ENCODE measurements at regions not wholly inside any gene's neighbourhood (a gene's known extent, or its start where the extent isn't known, plus 50 kb on each side); places are given as distances from the start of the nearest gene placed in this dataset.

DNA sequence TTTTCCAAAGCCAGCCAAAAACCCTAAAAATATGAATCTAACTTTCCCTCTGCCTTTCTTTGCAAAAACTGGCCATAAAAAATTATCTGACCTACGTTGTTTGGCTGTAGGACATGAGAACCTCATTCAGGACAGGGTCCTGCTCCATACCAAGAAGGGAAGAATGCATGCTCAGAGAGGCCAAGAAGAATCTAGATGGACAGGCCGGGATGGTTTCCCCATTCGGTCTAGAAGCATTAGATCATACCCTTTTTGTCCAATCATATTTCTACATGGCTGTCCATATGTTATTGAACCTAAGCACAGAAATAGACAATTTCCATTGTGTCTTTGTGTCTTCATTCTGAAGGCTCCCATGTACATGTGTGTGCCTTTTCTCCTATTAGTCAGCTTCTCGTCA, 2120.4 kb upstream of the PIK3C3 start:
- Mint-ChIP-seq H3K4me3 (no peak overlapping the region), H3K27ac (no peak overlapping the region), H3K9me3 (no peaks in the 10 kb centered on the region), H3K36me3 (ENCODE audit: low read depth) (no peaks in the 10 kb centered on the region), H3K4me1 (no peaks in the 10 kb centered on the region), H3K27me3 (ENCODE audit: insufficient read depth, low read depth, poor library complexity) (peaks cover 1% of the 10 kb centered on the region)
- no peak overlapping the region for H3K4me2 ChIP-seq
- DNase-seq (ENCODE audit: low spot score) (no peak), ATAC-seq (no peak)
- H3F3A ChIP-seq (replicated peaks; ENCODE audit: low read depth), result no peaks in the 10 kb centered on the region
- TF ChIP-seq ZNF462 (CRISPR knock-in tag; IDR thresholded peaks at IDR 0.05), result no peak
- TF ChIP-seq EZH2phosphoT487 (IDR thresholded peaks at IDR 0.05; ENCODE audit: unreplicated experiment), result no peak
- TF ChIP-seq, protein P1, sequence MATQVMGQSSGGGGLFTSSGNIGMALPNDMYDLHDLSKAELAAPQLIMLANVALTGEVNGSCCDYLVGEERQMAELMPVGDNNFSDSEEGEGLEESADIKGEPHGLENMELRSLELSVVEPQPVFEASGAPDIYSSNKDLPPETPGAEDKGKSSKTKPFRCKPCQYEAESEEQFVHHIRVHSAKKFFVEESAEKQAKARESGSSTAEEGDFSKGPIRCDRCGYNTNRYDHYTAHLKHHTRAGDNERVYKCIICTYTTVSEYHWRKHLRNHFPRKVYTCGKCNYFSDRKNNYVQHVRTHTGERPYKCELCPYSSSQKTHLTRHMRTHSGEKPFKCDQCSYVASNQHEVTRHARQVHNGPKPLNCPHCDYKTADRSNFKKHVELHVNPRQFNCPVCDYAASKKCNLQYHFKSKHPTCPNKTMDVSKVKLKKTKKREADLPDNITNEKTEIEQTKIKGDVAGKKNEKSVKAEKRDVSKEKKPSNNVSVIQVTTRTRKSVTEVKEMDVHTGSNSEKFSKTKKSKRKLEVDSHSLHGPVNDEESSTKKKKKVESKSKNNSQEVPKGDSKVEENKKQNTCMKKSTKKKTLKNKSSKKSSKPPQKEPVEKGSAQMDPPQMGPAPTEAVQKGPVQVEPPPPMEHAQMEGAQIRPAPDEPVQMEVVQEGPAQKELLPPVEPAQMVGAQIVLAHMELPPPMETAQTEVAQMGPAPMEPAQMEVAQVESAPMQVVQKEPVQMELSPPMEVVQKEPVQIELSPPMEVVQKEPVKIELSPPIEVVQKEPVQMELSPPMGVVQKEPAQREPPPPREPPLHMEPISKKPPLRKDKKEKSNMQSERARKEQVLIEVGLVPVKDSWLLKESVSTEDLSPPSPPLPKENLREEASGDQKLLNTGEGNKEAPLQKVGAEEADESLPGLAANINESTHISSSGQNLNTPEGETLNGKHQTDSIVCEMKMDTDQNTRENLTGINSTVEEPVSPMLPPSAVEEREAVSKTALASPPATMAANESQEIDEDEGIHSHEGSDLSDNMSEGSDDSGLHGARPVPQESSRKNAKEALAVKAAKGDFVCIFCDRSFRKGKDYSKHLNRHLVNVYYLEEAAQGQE (IDR thresholded peaks at IDR 0.05; ENCODE audit: unreplicated experiment), result no peak
- no peak for TF ChIP-seq EZH2 (IDR thresholded peaks at IDR 0.05; ENCODE audit: low read depth, unreplicated experiment)
- TF ChIP-seq CREB1 (CRISPR knock-in tag; IDR thresholded peaks at IDR 0.05; ENCODE audit: low read depth), result no peak
- TF ChIP-seq, protein P2, sequence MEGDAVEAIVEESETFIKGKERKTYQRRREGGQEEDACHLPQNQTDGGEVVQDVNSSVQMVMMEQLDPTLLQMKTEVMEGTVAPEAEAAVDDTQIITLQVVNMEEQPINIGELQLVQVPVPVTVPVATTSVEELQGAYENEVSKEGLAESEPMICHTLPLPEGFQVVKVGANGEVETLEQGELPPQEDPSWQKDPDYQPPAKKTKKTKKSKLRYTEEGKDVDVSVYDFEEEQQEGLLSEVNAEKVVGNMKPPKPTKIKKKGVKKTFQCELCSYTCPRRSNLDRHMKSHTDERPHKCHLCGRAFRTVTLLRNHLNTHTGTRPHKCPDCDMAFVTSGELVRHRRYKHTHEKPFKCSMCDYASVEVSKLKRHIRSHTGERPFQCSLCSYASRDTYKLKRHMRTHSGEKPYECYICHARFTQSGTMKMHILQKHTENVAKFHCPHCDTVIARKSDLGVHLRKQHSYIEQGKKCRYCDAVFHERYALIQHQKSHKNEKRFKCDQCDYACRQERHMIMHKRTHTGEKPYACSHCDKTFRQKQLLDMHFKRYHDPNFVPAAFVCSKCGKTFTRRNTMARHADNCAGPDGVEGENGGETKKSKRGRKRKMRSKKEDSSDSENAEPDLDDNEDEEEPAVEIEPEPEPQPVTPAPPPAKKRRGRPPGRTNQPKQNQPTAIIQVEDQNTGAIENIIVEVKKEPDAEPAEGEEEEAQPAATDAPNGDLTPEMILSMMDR (conservative IDR thresholded peaks at IDR 0.05; ENCODE audit: low read depth in 2 of 2), result no peak
- TF ChIP-seq STAT1 (IDR thresholded peaks at IDR 0.05; ENCODE audit: unreplicated experiment), result no peak
- TF ChIP-seq ZNF114 (CRISPR knock-in tag; IDR thresholded peaks at IDR 0.05), result no peak
- TF ChIP-seq, protein P3, sequence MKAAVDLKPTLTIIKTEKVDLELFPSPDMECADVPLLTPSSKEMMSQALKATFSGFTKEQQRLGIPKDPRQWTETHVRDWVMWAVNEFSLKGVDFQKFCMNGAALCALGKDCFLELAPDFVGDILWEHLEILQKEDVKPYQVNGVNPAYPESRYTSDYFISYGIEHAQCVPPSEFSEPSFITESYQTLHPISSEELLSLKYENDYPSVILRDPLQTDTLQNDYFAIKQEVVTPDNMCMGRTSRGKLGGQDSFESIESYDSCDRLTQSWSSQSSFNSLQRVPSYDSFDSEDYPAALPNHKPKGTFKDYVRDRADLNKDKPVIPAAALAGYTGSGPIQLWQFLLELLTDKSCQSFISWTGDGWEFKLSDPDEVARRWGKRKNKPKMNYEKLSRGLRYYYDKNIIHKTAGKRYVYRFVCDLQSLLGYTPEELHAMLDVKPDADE (IDR thresholded peaks at IDR 0.05), result no peak
- TF ChIP-seq ZNF331 (CRISPR knock-in tag; IDR thresholded peaks at IDR 0.05; ENCODE audit: low read depth), result no peak
- no peak for TF ChIP-seq JUNB (IDR thresholded peaks at IDR 0.05; ENCODE audit: unreplicated experiment)
- no peak for TF ChIP-seq POLR2AphosphoS5 (IDR thresholded peaks at IDR 0.05; ENCODE audit: low read depth)
- no peak for TF ChIP-seq NANOG (IDR thresholded peaks at IDR 0.05; ENCODE audit: borderline replicate concordance)
- H3K27me3 ChIP-seq (ENCODE audit: insufficient read depth), result no peaks in the 10 kb centered on the region; the same call in 1 of the 2 replicates
- H2AFZ ChIP-seq, result no peak overlapping the region
- H3K9me2 ChIP-seq (ENCODE audit: insufficient read depth), result no peaks in the 10 kb centered on the region
- no peak overlapping the region for H3K4me3 ChIP-seq
- H4K20me1 ChIP-seq (replicated peaks; ENCODE audit: insufficient read depth), result no peaks in the 10 kb centered on the region
- no peak overlapping the region for H3K27ac ChIP-seq (ENCODE audit: low read depth)
- no peaks in the 10 kb centered on the region for H3K36me3 ChIP-seq (ENCODE audit: insufficient read depth)
- H3K79me2 ChIP-seq (replicated peaks; ENCODE audit: insufficient read depth), result no peaks in the 10 kb centered on the region
- H3K4me1 ChIP-seq (ENCODE audit: insufficient read depth), result no peaks in the 10 kb centered on the region

All from GM23338 (cell line).